NT2/D1 (cell line): ENCODE measurements at regions not wholly inside any gene's neighbourhood (a gene's known extent, or its start where the extent isn't known, plus 50 kb on each side); places are given as distances from the start of the nearest gene placed in this dataset.

Experiments used
- YY1 ChIP-seq: IDR thresholded peaks from 2 replicates; pipeline ENCODE4 v1.6.1; 2011; ENCODE audit not compliant: insufficient read length, insufficient read depth
- ZNF274 ChIP-seq: IDR thresholded peaks from 2 replicates; pipeline ENCODE4 v1.6.1; 2011; ENCODE audit warnings: mild to moderate bottlenecking, low read depth, low read length

- no peak for TF ChIP-seq YY1
- no peak for TF ChIP-seq ZNF274
Measured at GRCh38 chr6:112485120-112485826, 138.1 kb downstream of the RFPL4B start.
